Ectodermal cell (in vitro differentiated cells): ENCODE measurements at regions not wholly inside any gene's neighbourhood (a gene's known extent, or its start where the extent isn't known, plus 50 kb on each side); places are given as distances from the start of the nearest gene placed in this dataset.
"Not testable (repeated sequence)": the region's sequence is repeated elsewhere in the genome, so short reads cannot be mapped to it uniquely, and the experiment has no call there.

Experiments
- H3K27ac ChIP-seq: 2 replicates; pipeline ENCODE4 v1.7.0; 2013; ENCODE audit warnings: mild to moderate bottlenecking, low read depth, low read length; ENCODE audit not compliant: insufficient read depth, poor library complexity, severe bottlenecking
- H3K27me3 ChIP-seq: 2 replicates; pipeline ENCODE4 v1.7.0; 2013; ENCODE audit warnings: mild to moderate bottlenecking, low read length; ENCODE audit not compliant: insufficient read depth, control insufficient read depth, poor library complexity, severe bottlenecking
- H3K36me3 ChIP-seq: one replicate; pipeline ENCODE4 v1.7.0; 2013; ENCODE audit warnings: low read length; ENCODE audit not compliant: control insufficient read depth, insufficient read depth
- H3K4me1 ChIP-seq: one replicate; pipeline ENCODE4 v1.7.0; 2013; ENCODE audit warnings: low read length; ENCODE audit not compliant: control insufficient read depth, insufficient read depth
- H3K4me3 ChIP-seq: 2 replicates; pipeline ENCODE4 v1.7.0; 2013; ENCODE audit warnings: low read depth, low read length, control low read depth; ENCODE audit not compliant: insufficient read depth
- H3K9me3 ChIP-seq: 2 replicates; pipeline ENCODE4 v1.7.0; 2013; ENCODE audit warnings: mild to moderate bottlenecking, low read length, moderate library complexity; ENCODE audit not compliant: control insufficient read depth
- WGBS, 2 experiments: methylation state at CpG; one replicate each; pipeline ENCODE4 v1.1.7; 2013; ENCODE audit warnings: missing lambda C conversion rate in 2 of 2; 5-methylcytosine and 5-hydroxymethylcytosine counted together

- 91 to 97% methylated on average over 4 of the region's 4 CpGs for WGBS, 2 experiments
- no peak overlapping the region for H3K27ac ChIP-seq
- no peak overlapping the region for H3K4me3 ChIP-seq
- no peaks in the 10 kb centered on the region for H3K27me3 ChIP-seq
- H3K4me1 ChIP-seq: no peaks in the 10 kb centered on the region
- no peaks in the 10 kb centered on the region for H3K9me3 ChIP-seq
- H3K36me3 ChIP-seq: no peaks in the 10 kb centered on the region
These were observed 71.0 kb upstream of the KRAS start for GRCh38 chr12:25321772-25322171.

DNA sequence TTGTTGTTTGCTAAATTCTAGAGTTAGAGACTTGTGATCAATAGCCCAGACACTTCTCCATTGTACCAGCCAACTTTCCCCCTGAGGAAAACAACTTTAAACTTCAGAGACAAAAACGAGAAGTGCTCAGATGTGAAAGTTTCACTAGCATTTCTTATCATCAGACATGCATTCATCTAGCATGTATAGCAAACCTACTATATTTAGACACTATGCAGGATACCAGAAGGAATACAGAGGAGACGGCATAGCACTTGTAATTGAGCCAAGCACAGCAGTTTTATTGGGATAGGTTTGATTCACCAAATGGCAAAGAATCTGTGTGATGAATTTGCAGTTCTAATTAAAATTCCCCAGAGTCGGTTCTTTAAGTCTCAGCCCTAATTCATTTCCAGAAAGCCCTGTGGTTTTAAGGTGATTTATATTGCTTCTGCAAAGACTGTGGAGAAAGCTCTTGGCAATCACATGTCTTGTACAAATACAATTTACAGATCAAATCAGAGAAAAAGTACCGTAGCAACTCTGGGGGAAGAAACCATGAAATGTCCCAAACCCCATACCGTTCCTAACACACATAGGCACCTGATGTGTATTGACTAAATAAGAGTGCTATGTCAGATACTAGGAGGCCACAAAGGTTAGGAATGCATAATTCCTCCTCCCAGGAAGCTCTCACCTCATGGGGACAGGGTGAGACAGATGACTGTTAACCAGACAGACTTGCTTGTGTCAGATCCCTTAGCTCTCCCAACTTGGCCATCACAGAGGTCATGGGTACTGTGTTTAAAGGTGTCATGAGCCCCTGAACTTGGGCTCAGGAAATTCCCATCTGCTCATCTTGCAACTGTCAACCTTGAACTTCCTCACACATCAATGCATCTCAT lies 69.6 kb upstream of the KRAS start:
- no peaks in the 10 kb centered on the region for H3K36me3 ChIP-seq

GRCh38 chr12:25319233-25319984 lies 68.7 kb upstream of the KRAS start:
- H3K4me3 ChIP-seq: no peak overlapping the region
- WGBS, 2 experiments: 84 to 94% methylated on average over 6 to 7 of the region's 7 CpGs
- H3K9me3 ChIP-seq: no peaks in the 10 kb centered on the region
- H3K4me1 ChIP-seq: no peaks in the 10 kb centered on the region
- no peaks in the 10 kb centered on the region for H3K27me3 ChIP-seq
- H3K36me3 ChIP-seq: no peaks in the 10 kb centered on the region
- no peak overlapping the region for H3K27ac ChIP-seq

More for the DNA sequence above, 69.6 kb upstream of the KRAS start:
- Histone ChIP-seq H3K9me3 (no peaks in the 10 kb centered on the region), H3K27me3 (no peaks in the 10 kb centered on the region), H3K27ac (no peak overlapping the region), H3K4me3 (no peak overlapping the region), H3K4me1 (no peaks in the 10 kb centered on the region)
- 96 to 99% methylated on average over 4 to 5 of the region's 5 CpGs for WGBS, 2 experiments

- no peak overlapping the region for H3K4me3 ChIP-seq
- H3K36me3 ChIP-seq: no peaks in the 10 kb centered on the region
- H3K27ac ChIP-seq: no peak overlapping the region
- H3K4me1 ChIP-seq: no peaks in the 10 kb centered on the region
- H3K9me3 ChIP-seq: no peaks in the 10 kb centered on the region
- WGBS, 2 experiments: 96% methylated on average over 3 to 4 of the region's 4 CpGs
- H3K27me3 ChIP-seq: no peaks in the 10 kb centered on the region
These were observed 66.8 kb upstream of the KRAS start for GRCh38 chr12:25317553-25317952.

DNA sequence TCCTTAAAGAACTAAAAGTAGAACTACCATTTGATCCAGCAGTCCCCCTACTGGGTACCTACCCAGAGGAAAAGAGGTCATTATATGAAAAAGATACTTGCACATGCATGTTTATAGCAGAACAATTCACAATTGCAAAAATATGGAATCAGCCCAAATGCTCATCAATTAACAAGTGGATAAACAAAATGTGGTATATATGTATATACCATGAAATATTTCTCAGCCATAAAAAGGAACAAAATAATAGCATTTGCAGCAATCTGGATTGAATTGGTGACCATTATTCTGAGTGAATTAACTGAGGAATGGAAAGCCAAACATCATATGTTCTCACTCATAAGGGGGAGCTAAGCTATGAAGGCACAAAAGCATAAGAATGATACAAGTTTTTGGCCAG lies 64.7 kb upstream of the KRAS start:
- Histone ChIP-seq H3K27me3 (no peaks in the 10 kb centered on the region), H3K4me3 (no peak overlapping the region)

GRCh38 chr12:25313266-25313990 lies 62.7 kb upstream of the KRAS start:
- H3K36me3 ChIP-seq, H3K27ac ChIP-seq, H3K4me1 ChIP-seq, H3K27me3 ChIP-seq, H3K4me3 ChIP-seq, H3K9me3 ChIP-seq: not testable (repeated sequence)
- WGBS, 2 experiments: 81 to 85% methylated on average over 4 of the region's 4 CpGs

More for the DNA sequence above, 64.7 kb upstream of the KRAS start:
- no peaks in the 10 kb centered on the region for H3K9me3 ChIP-seq
- H3K4me1 ChIP-seq: no peaks in the 10 kb centered on the region
- no peaks in the 10 kb centered on the region for H3K36me3 ChIP-seq
- H3K27ac ChIP-seq: no peak overlapping the region

- Histone ChIP-seq H3K4me3 (no peak overlapping the region), H3K9me3 (no peaks in the 10 kb centered on the region), H3K27me3 (no peaks in the 10 kb centered on the region), H3K27ac (no peak overlapping the region), H3K4me1 (no peaks in the 10 kb centered on the region), H3K36me3 (no peaks in the 10 kb centered on the region)
- WGBS, 2 experiments: 79 to 80% methylated on average over 3 of the region's 3 CpGs
These were observed 60.8 kb upstream of the KRAS start for GRCh38 chr12:25311506-25311905.

GRCh38 chr12:25310071-25310470 lies 59.3 kb upstream of the KRAS start:
- H3K27ac ChIP-seq, H3K36me3 ChIP-seq, H3K4me1 ChIP-seq, H3K27me3 ChIP-seq, H3K4me3 ChIP-seq, H3K9me3 ChIP-seq: not testable (repeated sequence)
- WGBS, 2 experiments: 100% methylated on average over 2 of the region's 2 CpGs

DNA sequence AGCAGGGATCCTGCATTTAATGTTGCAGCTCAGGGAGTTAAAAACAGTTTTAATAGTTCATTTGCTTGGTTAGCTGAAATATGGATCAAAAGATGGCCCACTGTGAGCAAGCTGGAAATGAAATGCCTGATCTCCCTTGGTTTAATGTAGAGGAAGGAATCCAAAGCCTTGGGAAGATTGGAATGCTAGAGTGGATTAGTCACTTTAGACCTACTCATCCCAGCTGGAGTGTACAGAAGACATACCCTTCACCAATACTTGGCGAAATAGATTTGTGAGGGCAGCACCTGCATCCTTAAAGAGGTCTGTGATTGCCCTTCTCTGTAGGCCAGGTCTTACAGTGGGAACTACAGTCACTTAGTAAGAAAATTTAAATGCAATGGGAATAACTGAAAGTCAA lies 58.0 kb upstream of the KRAS start:
- Histone ChIP-seq H3K36me3 (no peaks in the 10 kb centered on the region), H3K27ac (no peak overlapping the region), H3K4me1 (no peaks in the 10 kb centered on the region), H3K27me3 (no peaks in the 10 kb centered on the region), H3K9me3 (no peaks in the 10 kb centered on the region), H3K4me3 (no peak overlapping the region)
- 88 to 89% methylated on average over 1 of the region's 1 CpG for WGBS, 2 experiments

DNA sequence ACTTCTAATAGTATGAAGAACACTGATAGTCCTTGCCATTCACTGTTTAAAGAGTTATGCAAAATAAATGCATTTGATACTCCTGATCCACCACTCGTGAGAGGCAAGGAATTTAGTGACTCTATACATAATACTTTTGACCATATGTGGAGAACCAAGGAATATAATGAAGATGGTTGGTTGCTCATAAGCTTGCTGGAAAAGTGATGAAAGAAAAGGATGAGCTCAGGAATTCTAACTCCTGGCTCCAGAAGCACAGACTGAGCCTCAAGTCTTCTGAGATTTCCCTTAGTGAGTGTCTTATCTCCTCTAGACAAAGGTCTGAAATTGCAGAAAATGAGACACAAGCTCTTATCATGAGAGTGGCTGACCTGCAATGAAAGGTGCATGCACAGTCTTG lies 57.1 kb upstream of the KRAS start:
- 80% methylated on average over 1 of the region's 1 CpG; no CpG with 5 or more reads in 1 of the 2 experiments for WGBS, 2 experiments
- H3K36me3 ChIP-seq: no peaks in the 10 kb centered on the region
- no peaks in the 10 kb centered on the region for H3K4me1 ChIP-seq
- no peaks in the 10 kb centered on the region for H3K9me3 ChIP-seq
- H3K27ac ChIP-seq: no peak overlapping the region
- H3K27me3 ChIP-seq: no peaks in the 10 kb centered on the region
- no peak overlapping the region for H3K4me3 ChIP-seq
